ENCODE measurements at regions not wholly inside any gene's neighbourhood (a gene's known extent, or its start where the extent isn't known, plus 50 kb on each side); places are given as distances from the start of the nearest gene placed in this dataset.

DNA sequence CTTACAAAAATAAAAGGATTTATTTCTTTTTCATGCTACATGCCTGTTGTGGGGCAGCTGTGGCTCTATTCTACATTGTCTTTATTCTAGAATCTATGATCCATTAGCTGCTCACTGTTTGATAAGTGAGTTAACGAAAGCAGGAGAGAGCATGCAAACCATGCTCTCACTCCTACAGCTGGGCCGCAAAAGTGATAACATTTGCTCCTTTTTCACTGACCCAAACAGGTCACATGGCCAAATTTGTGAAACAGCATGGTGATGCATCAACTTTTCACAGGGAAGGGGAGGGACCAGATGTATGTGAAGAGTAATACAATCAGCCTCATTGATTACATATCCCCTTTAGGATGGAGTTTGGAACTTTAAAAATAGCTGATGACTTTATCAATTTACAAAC lies 456.9 kb upstream of the SYT1 start:
- DNase-seq, result no peak

DNA sequence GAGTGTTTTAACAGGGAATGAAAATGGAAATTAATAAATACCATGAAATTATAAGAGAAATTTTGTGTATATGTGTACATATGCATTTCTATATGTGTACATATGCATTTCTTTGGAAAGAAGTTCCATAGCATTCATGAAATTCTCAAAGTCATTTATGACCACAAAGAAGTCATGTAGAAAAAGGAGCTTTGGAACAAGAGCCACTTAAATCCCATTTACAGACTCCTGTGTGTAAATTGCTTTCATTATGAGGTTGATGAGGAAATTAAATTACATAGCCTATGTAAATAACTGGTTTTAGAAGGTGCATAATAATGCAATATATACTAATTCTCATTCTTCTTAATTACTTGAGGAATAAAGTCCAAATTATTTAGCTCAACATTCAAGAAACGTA lies 450.5 kb upstream of the SYT1 start:
- no peak for DNase-seq

DNA sequence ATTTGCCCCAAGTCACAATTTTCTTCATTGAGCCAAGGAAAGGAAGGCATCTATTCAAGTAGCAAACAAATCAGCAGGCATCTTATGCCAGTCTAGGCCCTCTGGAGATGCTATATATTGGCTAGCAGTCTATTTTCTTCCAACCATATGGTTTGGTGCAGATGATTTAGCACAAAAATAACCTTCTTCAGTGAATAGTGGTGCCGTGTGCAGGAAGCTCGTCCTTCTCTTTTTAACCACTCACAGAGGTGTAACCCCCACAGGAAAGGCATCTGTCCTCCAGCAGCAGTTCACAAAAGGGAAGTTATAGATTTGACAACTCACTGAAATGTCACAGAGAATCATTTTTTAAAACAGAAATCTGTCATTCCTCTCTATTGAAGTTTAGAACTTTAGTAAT lies 445.7 kb upstream of the SYT1 start:
- DNase-seq, result no peak

DNA sequence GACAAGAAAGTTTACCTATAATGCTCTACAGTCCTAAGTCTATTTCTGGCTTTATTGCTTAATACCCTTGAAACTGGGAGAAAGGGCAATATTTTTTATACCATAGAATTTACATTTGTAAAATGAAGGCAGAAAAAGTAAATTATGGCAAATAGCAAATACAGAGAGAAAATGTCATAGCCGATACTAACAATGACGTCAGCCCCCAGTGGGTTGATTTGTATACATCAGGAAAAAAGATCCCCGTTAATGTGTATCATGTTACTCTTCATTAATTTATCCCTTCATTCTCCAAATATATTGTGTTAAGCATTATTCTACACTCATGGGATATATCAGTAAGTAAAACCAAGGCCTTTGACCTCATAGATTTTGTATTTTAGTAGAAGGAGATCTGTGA lies 445.1 kb upstream of the SYT1 start:
- no peak for DNase-seq

DNA sequence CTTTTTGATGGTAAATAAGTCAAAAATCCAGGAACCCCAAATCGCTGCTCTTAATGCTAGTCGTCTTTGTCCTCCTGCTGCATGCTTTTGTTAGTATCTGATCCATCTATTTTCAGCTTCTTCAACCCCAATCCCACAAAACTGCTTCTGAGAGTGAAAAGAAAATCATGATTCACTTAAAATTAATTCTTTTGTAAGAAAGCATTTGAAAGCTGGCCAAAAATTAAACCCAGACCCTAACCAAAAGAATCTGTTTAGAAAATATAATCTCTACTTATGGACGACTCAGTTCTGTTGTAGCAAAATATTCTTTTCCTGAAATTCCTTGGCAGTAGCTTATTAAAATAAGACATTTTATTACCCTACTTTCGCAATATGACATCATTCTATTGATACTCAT lies 443.6 kb upstream of the SYT1 start:
- no peak for DNase-seq

DNA sequence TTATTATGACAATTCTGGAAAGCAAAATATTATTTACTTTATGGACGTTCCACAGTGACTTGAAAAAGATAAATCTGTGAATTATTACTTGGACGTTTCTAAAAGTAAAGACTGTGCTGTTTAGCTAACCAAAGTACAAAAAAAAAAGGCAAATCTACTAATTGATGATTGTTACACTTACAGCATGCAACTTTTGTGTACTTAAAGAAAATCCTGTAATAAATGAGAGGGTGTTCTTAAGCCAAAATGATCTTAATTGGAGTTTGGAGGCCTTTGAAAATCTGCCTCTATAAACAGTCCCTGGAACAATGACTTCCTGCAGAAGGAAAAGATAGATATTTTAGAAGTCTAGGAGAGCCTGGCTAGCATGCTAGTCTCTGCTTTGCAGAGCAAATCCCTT lies 434.0 kb upstream of the SYT1 start:
- no peak for DNase-seq

DNA sequence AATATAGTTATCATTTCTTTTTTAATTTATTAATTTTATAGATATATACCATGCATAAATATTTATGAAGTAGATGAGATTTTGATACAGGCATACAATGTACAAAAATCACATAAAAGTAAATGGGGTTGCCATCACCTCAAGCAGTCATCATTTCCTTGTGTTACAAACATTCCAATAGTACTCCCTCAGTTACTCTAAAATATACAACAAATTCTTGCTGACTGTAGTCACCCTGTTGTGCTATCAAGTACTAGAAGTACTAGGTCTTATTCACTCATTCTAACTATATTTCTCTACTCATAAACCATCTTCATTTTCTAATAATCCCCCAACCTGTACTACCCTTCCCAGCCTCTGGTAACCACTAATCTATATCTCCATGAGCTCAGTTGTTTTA lies 432.6 kb upstream of the SYT1 start:
- no peak for DNase-seq

DNA sequence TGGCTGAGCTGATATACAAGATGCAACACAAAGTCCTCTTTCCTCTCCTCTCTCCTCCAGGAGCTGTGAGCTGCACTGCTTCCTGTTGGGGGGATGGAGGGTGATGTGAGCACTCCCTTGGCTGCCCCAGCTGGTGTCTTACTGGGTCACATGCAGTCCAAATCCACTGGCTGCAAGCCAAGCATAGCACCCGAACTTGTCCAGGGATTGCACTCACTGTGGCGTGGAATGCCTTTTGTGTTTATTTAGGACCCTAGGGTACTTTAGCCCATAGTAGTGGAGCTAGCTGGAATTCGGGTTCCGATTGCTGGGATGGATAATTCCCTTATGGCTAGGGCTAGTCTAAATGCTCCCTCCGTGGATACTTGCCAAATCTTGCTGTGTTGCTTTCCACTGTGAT lies 424.9 kb upstream of the SYT1 start:
- no peak for DNase-seq

DNA sequence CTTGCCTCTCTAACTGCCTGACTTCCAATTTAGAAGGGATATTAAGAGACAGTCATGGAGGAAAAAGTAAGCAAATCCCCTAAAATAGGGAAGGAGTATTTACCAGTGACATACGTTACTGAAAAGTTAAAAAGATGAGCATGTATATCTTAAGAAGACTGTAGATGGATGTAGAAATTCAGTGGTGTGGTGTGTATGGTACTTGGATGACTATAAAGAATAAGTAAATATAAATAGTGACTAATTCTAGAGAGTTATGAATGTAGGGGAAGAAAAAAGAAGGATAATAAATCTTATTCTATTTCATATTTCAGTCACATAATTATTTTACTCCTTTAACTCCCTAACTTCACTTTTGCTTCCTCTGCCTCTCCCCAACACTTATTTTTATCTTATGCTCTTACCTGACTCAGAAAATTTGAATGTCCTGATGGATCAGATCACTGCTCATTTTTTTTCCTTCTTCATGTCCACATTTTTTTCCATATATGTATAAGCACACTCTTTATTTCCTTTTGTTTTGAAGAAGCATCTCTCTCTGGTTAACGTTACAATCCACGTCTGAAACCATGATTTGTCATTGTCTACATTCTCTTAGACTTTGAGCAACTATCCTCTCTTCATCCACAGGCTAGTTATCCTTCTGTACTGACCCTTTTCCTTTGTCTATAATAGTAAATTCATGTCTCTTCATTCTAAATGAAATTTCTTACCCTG lies 422.7 kb upstream of the SYT1 start:
- DNase-seq, result no peak

DNA sequence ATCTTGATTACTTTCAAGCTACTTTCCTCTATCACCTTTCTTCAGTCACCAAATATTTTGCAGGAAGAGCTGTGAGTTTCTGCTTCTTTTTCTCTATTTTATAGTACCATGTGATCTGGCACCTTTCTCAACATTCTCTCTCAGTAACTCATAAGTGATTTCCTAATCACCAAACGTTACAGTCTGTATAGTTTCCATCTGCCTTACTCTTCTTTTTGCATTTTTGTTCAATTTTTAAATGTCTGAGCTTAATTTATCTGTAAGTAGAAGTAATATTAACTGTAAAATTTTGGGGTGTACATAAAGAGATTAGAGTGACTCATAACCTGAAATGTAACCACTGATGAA lies 422.1 kb upstream of the SYT1 start:
- no peak for DNase-seq

DNA sequence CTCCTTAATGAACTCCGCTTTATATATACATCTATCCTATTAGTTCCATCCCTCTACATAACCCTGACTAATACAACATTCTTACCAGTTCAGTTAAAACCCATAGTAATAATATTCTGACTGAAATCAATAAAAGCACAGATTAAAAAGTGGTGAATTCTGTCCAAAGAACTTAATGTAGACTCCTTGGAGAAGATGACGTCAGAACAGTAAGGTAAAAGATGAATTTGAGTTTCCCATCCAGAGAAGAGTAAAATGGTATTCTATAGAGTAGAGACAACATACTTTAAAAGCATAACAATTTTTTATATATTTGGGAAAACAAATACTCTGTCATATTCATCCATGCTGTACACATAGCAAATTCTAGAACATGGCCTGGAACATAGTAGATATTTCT lies 418.0 kb upstream of the SYT1 start:
- no peak for DNase-seq

DNA sequence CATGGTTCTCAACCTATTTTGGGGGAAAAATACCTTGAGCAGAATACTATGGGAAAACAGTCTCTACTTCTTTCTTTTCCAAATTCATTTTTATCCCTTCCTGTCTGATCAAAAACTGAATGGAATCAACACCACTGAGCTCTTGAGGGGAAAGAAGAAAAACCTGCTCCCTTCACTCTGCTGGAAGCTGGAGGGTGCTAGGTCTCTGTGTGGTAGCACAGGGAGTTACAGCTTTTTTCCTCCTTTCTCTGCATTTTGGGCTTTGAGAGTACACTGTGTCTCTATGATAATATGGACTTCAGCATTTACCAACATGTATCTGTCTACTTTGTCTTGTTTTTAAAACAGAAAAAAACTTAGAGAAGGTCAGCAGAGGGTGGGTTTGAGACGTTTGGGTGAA lies 417.2 kb upstream of the SYT1 start:
- no peak for DNase-seq

DNA sequence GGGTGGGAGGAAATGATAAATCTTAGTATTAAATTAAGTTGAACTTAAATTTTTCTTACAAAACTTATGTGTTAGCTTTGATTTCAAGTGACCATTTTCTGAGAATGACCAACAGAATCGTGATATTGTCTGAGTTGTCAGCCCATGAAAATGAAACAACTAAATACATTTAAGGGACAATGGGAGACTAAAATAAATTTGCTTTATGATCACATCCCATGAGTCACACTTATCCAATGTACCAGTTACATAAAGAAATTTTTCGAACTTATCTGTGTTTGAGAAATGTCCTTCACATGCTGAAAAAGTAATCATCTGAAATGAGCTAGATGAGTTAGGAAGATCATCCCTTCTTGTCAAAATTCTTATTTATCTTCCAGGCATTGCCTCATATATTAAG lies 415.9 kb upstream of the SYT1 start:
- no peak for DNase-seq

DNA sequence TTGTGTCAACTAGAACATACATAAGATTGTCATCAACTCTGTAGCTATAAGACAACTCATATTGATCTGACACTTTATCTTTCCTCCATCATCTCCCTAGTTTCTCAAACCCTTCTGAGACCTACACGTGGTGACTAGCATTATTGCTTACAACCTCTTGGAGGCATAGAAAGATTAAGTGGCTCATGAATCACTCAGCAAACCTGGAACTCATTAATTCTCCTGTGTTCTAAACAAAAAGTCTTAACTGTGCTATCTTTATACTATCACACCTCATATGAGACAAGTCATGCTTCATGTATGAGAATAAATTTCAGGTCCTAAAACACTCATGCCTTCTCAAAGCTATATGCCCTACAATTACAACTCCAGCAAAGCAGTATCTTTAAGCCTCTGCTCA lies 408.6 kb upstream of the SYT1 start:
- DNase-seq, result no peak

DNA sequence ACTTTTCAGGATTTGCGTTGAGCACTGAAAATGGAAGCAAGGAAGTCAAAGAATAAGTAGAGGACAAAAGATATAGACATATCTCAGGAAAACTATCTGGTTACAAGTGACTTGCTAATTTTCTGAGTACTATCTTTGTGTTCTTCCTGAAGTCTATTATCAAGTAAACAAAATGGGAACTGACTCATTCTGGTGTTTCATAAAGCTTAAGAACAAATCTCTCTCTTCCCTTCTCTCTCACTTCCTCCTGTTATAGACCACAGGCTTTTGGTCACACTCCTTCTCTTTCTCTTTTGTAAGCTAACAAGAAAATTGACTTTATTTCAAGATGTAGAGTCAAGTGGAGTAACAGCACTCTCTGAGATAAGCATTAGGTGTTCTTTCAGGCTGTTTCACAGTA lies 406.6 kb upstream of the SYT1 start:
- no peak for DNase-seq

DNA sequence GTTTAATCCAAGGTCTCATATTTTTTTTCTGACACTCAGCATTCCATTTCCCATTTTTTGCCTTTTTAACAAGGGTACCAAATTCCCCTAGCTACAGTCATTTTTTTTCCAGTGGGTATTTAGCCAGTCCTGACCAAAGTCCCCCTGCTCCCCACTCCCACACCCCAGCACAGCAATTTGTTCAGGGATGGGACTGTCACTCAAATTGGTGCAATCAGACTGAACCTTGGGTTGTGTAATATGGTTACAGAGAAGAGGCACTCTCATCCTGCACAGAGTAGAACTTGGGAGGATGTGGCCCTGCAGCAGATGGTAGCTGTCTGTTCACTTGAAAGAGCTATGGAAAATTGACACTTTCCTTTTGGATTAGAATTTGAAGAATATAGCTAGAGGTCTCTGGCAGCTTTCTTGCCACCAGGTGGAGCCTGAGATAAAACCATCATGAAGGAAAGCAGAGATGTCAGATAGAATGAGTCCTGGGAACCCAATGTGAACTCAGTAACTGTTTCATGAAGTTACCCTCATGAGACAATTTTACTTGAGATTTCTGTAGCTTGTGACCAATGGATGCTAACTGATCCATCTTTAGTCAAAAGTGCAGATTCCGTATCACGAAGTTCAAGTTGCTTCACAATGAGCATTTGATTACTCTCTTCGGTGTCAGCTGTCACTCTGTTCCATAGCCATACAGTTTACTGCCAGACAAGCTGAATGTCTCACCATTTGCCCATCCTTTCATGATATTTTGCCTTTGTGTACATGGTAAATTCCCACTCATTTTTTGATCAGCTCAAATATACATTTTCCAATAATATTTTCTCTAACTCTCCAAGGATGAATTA lies 394.0 kb upstream of the SYT1 start:
- DNase-seq, result peak; percentile 38

DNA sequence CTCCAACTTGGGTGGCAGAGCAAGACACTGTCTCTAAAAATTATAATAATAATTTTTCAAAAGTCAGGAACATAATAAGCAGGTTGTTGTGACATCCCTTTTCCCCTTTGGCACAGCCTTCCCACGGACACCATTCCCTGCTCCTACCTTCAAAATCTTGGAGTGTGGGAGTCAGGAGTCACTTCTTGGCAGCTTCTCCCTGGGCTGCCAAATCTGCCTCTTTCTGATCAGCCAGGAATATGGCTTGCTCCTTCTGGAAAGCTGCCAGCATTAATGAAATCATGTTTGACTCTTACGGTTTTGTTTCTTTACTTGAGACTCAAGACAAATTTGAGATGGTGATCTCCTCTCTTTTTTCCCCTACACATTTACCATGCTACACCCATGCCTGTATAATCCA lies 391.4 kb upstream of the SYT1 start:
- DNase-seq, result no peak

DNA sequence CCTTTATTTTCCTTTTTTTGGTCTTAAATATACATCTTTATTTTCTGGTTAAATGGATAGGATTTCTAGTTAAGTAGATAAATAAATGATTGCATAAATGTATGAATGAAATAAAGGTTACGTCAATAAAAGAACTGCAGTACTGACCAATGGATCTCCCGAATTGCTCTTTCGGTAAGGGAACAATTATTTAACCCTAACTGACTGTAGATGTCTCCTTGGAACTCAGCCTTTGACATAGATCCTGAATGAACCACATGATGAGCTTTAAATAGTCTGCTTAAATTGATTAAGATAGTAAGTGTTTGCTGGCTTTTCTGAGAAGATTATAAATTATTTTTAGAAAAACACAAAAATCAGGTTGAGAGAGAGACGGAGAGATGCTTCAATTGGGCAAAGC lies 391.0 kb upstream of the SYT1 start:
- DNase-seq, result no peak

DNA sequence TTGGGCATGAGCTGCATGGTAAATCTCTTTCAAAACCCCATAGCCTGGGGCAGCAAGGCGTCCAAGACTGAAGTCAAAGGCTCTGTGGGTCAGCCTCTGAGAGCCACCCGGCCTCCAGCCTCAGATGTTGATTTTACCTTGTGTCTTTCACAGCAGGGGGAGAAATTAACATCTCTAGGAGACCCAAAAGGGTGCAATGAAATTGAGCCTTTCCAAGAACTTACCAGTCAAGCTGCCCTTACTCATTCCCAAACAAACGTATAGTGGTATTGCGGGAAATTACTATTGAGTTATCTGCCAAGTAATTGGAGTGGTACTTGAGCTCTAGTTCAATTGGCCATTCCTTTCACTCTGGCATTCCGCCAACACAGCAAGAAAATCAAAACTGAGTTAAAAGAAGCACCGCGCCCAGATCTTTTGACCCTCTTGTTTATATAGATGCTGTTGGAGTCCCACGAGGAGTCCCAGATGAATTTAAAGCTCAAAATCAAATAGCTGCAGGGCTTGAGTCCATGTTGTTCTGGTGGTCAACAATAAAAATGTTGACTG lies 380.7 kb upstream of the SYT1 start:
- peak; percentile 70 for DNase-seq

DNA sequence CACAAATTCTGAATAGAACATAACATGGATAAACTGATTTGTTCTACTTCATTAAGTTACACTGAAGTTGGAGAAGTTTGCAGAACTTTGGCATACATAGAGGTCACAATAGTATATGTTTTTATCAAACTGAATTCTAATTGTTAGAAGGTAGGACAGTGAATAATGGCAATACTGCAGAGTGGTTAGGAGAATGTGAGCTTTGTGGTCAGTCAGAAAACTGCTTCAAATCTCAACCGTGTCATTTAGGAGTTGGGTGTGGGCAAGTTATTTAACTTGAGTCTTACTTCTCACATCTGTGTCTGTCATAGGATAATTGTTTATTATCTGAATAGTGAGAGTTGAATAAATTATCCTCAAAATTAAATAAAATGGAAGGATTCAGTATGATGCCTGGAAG lies 374.6 kb upstream of the SYT1 start:
- DNase-seq, result no peak

DNA sequence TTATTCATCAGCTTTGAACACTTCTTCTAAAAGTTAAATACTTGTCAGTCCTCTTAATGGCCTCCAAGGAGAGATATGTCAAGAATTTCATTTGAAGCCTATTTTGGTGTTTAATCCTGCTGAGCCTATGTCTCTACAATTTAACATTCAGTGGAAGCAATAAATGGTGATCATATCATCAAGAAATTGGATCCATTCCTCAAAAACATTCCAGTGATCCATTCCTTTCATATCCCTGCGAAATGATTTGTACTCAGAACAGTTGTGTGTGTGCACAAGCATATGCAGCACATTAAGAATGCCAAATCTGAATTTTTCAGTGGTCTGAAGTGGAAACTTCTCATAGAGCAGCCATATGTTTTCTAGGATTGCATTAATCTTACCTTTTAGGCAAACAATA lies 373.7 kb upstream of the SYT1 start:
- DNase-seq, result no peak

DNA sequence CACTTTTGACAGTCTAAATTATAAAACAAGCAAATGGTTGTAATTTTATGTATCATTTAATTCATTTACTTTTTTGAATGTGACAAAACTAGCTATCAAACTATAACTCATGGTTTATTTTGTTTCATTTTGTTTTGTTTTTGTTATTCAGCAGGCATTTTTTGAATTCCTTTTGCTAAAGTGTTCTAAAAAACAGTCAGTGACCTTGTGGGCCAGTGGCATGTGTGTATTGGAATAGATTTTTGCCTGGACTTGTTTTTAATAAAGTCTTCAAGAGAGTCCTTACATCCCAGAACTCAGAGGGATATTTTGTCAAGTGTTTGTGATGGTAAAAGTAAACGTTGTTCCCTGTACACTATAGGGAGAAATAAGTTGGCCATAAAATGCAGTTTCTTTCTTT lies 369.7 kb upstream of the SYT1 start:
- no peak for DNase-seq

DNA sequence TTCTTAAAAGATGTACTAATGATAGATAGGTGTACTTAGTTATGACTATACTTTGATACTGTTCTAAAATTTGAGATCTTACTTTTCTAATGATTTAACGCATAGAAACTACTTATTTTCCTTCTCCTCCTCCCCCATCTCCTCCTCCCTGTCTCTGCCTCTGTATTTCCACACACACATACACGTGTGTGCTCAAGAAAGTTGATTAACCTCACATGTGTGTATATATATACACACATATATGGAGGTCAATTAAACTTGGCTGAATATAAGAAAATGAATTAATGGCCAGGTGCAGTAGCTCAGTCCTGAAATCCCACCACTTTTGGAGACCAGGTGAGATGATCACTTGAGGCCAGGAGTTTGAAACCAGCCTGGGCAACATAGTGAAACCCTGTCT lies 362.7 kb upstream of the SYT1 start:
- DNase-seq, result no peak

DNA sequence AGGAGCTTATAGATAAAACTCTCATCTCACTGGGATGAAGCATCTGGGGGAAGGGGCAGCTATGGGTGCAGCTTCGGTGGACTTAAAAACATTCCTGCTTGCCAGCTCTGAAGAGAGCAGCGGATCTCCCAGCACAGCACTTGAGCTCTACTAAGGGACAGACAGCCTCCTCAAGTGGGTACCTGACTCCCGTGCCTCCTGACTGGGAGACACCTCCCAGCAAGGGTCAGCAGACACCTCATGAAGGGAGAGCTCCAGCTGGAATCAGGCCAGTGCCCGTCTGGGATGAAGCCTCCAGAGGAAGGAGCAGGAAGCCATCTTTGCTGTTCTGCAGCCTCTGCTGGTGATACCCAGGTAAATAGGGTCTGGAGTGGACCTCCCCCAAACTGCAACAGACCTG lies 345.2 kb upstream of the SYT1 start:
- DNase-seq, result no peak
